G401 (cell line): ENCODE measurements at regions not wholly inside any gene's neighbourhood (a gene's known extent, or its start where the extent isn't known, plus 50 kb on each side); places are given as distances from the start of the nearest gene placed in this dataset.
"Not testable (repeated sequence)": the region's sequence is repeated elsewhere in the genome, so short reads cannot be mapped to it uniquely, and the experiment has no call there.

Experiments
- DNase-seq: peaks from one replicate; pipeline ENCODE4 v3.0.0-alpha.2; 2015; ENCODE audit warnings: low spot score
- in situ Hi-C: cut with HindIII; loops from 2 replicates; pipeline ENCODE4 v1.10.0; 2016; ENCODE audit warnings: low sequenced_read_pairs, mixed read lengths

GRCh38 chr12:13350381-13350780 is 153.9 kb downstream of the EMP1 start:
- no peak for DNase-seq
- in situ Hi-C loops = no loop called here

- DNase-seq = no peak
- in situ Hi-C loops = no loop called here
These were observed 151.9 kb downstream of the EMP1 start for GRCh38 chr12:13348464-13348863.

- in situ Hi-C loops = no loop called here
- no peak for DNase-seq
These were observed 150.9 kb downstream of the EMP1 start for GRCh38 chr12:13347241-13348043.

GRCh38 chr12:13345722-13346121 is 149.2 kb downstream of the EMP1 start:
- DNase-seq = no peak
- in situ Hi-C loops = no loop called here

GRCh38 chr12:13343375-13343774 is 146.8 kb downstream of the EMP1 start:
- in situ Hi-C loops = no loop called here
- DNase-seq = no peak

GRCh38 chr12:13342971-13343370 is 146.4 kb downstream of the EMP1 start:
- in situ Hi-C loops = no loop called here
- DNase-seq = no peak

- in situ Hi-C loops = no loop called here
- DNase-seq = no peak
These were observed 143.6 kb downstream of the EMP1 start for GRCh38 chr12:13340149-13340548.

GRCh38 chr12:13339538-13339937 is 143.0 kb downstream of the EMP1 start:
- in situ Hi-C loops = no loop called here
- no peak for DNase-seq

- no peak for DNase-seq
- in situ Hi-C loops = no loop called here
These were observed 142.6 kb downstream of the EMP1 start for GRCh38 chr12:13339091-13339490.

- no peak for DNase-seq
- in situ Hi-C loops = no loop called here
These were observed 141.3 kb downstream of the EMP1 start for GRCh38 chr12:13337791-13338190.

GRCh38 chr12:13336216-13336615 is 139.7 kb downstream of the EMP1 start:
- in situ Hi-C loops = no loop called here
- no peak for DNase-seq

GRCh38 chr12:13328535-13328934 is 132.0 kb downstream of the EMP1 start:
- in situ Hi-C loops = no loop called here
- no peak for DNase-seq

- in situ Hi-C loops = no loop called here
These were observed 129.6 kb downstream of the EMP1 start for GRCh38 chr12:13326076-13326475.

GRCh38 chr12:13325037-13325436 is 128.5 kb downstream of the EMP1 start:
- in situ Hi-C loops = not testable (repeated sequence)

More at GRCh38 chr12:13326076-13326475, 129.6 kb downstream of the EMP1 start:
- DNase-seq = no peak

GRCh38 chr12:13318231-13319015 is 121.9 kb downstream of the EMP1 start:
- no peak for DNase-seq
- in situ Hi-C loops = no loop called here

More at GRCh38 chr12:13325037-13325436, 128.5 kb downstream of the EMP1 start:
- not testable (repeated sequence) for DNase-seq

- no peak for DNase-seq
- in situ Hi-C loops = no loop called here
These were observed 120.2 kb downstream of the EMP1 start for GRCh38 chr12:13316587-13317246.

GRCh38 chr12:13313886-13314285 is 117.4 kb downstream of the EMP1 start:
- in situ Hi-C loops = no loop called here
- DNase-seq = no peak

GRCh38 chr12:13311551-13311950 is 115.0 kb downstream of the EMP1 start:
- in situ Hi-C loops = no loop called here
- DNase-seq = no peak

- in situ Hi-C loops = no loop called here
These were observed 110.8 kb downstream of the EMP1 start for GRCh38 chr12:13307143-13307816.

More at GRCh38 chr12:13307143-13307816, 110.8 kb downstream of the EMP1 start:
- no peak for DNase-seq
